GM12874 (cell line): ENCODE measurements at regions not wholly inside any gene's neighbourhood (a gene's known extent, or its start where the extent isn't known, plus 50 kb on each side); places are given as distances from the start of the nearest gene placed in this dataset.

ENCODE experiments used
- TF ChIP-seq, protein P1 (sequence below): IDR thresholded peaks from 2 replicates; pipeline ENCODE4 v1.5.1; 2011; ENCODE audit warnings: low read depth, mild to moderate bottlenecking, control low read depth, low read length, moderate library complexity; ENCODE audit not compliant: insufficient read depth

DNA sequence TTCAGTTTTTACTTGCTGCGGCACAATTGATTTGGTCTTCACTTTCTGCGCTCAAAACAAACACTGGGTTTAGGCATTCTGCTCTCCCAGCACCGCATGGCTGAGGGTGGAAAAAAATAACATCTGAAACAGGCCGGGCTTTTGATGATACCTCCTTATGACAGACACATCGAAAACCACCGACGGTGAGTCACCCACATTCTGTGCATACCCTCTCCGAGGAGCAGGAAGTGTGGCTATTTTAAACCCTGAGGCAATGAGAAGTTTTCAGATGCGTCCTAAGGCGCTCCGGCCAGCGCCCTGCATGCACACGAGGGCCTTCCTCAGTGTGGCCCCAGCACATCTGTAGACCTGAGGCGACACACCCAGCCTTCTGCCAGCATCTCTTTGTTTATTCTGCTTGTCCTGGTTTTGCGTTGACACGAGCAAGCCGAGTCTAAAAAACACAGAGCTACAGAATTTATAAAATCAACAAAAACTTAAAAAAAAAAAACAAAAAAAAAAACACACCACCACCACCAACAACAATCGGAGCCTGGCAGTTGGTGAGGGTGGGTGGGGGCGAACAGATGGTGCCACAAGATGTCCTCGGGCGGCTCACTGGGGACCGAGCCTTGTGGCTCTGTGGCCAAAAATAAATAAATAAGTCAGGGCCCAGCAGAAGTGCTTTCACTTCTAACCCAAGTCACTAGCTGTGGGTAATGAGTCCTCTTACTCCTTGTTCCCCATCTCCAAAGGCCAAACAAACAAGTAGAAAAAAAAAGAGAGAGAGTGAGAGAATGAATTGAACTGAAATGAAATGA lies 162.6 kb upstream of the IRF2BP2 start:
- TF ChIP-seq, protein P1, sequence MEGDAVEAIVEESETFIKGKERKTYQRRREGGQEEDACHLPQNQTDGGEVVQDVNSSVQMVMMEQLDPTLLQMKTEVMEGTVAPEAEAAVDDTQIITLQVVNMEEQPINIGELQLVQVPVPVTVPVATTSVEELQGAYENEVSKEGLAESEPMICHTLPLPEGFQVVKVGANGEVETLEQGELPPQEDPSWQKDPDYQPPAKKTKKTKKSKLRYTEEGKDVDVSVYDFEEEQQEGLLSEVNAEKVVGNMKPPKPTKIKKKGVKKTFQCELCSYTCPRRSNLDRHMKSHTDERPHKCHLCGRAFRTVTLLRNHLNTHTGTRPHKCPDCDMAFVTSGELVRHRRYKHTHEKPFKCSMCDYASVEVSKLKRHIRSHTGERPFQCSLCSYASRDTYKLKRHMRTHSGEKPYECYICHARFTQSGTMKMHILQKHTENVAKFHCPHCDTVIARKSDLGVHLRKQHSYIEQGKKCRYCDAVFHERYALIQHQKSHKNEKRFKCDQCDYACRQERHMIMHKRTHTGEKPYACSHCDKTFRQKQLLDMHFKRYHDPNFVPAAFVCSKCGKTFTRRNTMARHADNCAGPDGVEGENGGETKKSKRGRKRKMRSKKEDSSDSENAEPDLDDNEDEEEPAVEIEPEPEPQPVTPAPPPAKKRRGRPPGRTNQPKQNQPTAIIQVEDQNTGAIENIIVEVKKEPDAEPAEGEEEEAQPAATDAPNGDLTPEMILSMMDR = no peak

DNA sequence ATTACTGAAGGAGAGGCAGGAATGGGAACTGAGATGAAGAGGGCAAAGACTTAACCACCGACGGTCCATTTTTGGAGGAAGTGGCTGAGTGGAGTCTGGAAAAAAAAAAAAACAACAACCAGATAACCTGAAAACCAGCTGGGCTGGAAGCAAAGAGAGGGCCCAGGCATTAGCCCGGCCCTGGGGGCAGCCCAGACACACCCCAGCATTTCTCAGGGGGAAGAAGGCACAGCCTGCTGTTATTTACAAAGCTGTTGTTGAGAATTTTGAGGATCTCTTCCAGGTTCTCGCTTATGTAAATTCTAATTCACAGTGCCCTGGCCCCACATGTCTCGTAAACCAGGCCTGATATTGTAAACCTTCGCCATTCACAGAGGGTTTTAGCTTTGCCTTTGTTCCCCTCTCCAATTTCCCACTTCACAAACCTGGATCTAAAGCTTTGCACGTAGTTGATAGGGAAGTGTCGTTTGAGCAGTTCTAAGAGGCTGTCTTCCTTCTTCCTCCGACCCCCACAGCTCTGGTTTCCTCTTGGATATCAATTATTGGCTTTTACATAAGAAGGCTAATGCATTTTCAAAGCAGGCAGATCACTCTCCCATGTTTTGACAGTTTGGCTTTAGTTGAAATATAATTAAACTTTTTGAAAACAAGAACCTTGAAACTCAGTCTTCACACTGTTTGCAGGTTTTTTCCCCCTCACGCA lies 161.8 kb upstream of the IRF2BP2 start:
- TF ChIP-seq, protein P1 = no peak

DNA sequence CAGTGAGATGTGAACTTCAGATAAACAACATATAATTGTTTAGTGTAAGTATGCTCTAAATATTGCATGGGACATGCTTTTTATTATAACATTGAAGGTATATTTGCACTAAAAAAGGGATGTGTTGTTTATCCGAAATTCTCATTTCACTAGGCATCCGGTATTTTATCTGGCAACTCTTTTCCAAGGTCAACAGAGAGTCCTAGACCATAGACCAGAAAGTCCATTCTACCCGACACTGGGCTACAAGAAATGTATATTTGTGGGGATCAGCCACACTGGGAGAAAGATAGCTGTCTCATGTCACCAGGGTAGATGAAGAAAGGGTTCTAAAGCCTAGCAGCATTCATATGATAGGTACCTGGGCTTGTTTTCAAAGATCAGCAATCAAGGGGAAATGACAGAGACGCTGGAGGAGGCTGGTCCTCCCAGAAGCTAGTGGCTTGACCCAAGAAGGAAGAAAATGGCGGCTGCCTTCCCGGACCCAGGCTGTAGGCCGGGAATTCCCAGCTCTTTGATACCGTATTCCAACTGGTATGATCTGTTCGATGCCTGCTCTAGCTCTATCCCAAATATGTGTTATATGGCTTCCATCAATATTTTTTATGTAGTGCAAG lies 161.1 kb upstream of the IRF2BP2 start:
- TF ChIP-seq, protein P1 = no peak

DNA sequence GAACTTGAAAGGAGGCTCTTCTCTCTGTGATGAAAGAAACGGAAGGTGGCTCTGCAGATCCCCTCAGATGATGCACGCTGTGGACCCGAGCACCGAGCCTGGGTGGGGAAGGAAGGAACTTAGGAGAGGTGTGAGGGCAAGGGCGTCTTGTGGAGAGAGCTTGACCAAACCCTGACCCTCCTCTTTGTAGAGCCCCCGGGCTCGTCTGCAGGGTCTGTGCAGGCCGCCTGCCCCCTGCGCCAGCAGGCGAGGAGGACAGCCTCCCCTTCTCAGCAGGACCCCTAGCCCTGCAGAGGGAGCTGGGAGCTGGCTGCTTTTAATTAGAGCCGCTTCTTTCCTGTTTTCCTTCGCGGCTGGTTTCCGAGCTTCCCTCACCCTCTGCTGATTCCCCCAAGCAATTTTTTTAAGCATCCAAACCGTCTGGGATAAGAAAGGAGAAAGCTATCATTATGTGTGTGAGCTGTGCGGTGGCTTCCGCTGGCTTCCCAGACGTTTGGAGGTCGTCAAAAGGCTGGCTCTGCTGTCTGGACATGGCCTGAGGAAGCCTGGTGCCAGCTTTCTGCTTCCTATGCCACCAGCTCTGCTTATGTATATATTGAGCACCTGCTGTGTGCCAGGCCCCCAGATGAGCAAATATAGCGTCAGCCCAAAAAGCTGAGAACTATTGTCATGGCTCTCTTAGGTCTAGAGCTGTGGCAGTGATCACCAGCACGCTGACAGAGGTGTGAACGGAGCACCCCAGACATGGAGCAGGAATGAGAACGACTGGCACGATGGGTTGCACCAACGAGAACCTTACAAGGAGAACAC lies 160.2 kb upstream of the IRF2BP2 start:
- TF ChIP-seq, protein P1 = no peak

DNA sequence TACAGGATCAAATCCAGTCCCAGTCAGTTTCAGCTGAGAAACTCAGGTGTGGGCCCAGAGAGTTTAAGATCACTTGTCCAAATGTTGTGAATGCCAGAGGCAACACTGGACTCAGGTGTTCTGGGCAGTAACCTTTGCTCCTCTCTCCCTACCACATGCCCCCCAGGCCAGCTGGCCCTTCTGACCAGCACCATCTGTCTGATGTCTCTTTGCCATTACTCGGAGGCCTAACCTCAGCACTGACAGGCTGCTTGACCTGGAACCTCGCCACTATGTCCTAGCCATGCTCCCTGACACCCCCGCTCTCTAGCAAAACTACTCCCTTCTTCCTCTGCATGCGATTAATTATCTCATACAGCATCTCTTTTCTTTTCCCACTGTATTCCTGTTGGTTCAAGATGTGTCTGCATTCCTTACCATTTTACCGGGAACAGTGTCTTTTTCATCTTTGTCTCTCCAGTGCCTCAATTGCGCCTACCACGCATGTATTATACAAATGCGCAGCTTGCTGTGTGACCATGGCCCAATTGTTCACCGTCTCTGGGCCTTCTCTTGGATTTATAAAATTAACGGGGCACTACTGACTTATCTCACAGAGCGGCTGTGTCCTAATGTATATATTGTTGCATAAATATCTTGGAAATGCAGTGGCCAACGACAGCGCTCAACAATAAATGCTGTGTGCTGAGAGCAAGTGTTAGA lies 159.5 kb upstream of the IRF2BP2 start:
- TF ChIP-seq, protein P1 = no peak

DNA sequence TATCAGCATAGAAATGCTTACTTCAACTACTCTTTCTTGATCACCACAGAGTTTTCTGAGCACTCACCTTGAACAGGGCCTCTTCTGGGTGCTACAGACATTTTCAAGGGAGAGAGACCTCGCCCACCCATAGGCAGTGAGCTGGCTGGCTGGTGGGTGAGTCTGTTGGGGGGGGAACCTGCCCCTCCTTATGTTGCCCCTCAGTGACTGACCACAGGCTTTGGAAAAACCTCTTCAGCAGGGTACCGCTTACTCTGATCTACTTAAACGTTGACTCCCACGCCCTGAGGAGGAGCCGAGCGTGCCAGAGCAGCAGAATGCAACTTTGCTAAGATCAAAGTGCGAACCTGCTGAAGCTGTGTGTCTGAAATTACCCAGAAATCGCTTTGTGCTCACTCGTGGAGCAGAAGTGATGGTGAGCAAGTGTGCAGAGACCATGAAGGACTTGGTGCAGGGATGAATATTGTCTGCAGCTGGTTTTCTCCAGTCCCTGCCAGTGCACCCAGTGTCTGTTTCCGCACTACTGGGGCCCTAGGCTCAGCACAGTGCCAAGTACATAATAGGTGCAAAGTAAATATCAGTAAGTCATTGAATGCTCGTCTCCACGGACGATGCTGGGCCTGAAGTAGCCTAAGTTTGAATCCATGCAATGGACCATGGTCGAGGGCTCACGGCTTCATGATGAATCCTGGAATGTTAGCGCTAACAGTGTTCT lies 158.7 kb upstream of the IRF2BP2 start:
- TF ChIP-seq, protein P1 = no peak
